Endothelial cell of umbilical vein (primary cell): ENCODE measurements at regions not wholly inside any gene's neighbourhood (a gene's known extent, or its start where the extent isn't known, plus 50 kb on each side); places are given as distances from the start of the nearest gene placed in this dataset.

Experiments used
- BruUV-seq: library from RNA; stranded (reverse); fragments of 400-500 nt; replicated peaks from 2 replicates; lab custom pipeline; 2021; lab: Mats Ljungman, UMichigan
- CTCF ChIA-PET: fragments of 300-600, 350-600 bp; sonication (Branson Sonifier 250); formaldehyde crosslinking; loops from one replicate; lab custom pipeline; 2021; ENCODE audit warnings: antibody characterized with exemption, inconsistent platforms; lab: Charles Lee
- POLR2A ChIA-PET: fragments of 300-600, 350-600 bp; sonication (Branson Sonifier 250); formaldehyde crosslinking; loops from one replicate; lab custom pipeline; 2021; ENCODE audit warnings: antibody characterized with exemption, inconsistent platforms; lab: Charles Lee
- DNase-seq: peaks from one replicate; pipeline ENCODE4 v3.0.0-alpha.2; 2011; ENCODE audit warnings: low read depth, low spot score
- FAIRE-seq: peaks from 2 replicates; lab custom pipeline; 2011; peaks lifted over from hg19 to GRCh38; lab: Jason Lieb, UNC
- H2AFZ ChIP-seq: 2 replicates; pipeline ENCODE4 v1.6.0; 2012; ENCODE audit warnings: low read depth, low read length, control low read depth, inconsistent platforms
- H3K27ac ChIP-seq: 2 replicates; pipeline ENCODE4 v1.5.1; 2011; ENCODE audit warnings: low read depth, mild to moderate bottlenecking, control low read depth, low read length, moderate library complexity; ENCODE audit not compliant: insufficient read depth
- H3K27me3 ChIP-seq, 2 experiments: 2 replicates each; pipeline versions ENCODE4 v1.6.0 to v1.6.1; 2011; ENCODE audit warnings: low read length in 2 of 2, mixed read lengths in 1 of 2; ENCODE audit not compliant: control insufficient read depth in 2 of 2, insufficient read depth in 2 of 2
- H3K36me3 ChIP-seq, 2 experiments: 2 replicates in 1 of 2; 3 replicates in 1 of 2; pipeline ENCODE4 v1.5.1; 2011; ENCODE audit warnings: low read length in 2 of 2, mild to moderate bottlenecking in 1 of 2, moderate library complexity in 1 of 2; ENCODE audit not compliant: control insufficient read depth in 2 of 2, insufficient read depth in 2 of 2; ENCODE audit errors: extremely low read depth in 1 of 2
- H3K4me1 ChIP-seq: 3 replicates; pipeline ENCODE4 v1.5.1; 2011; ENCODE audit warnings: mild to moderate bottlenecking, low read length; ENCODE audit not compliant: control insufficient read depth, insufficient read depth; ENCODE audit errors: extremely low read depth
- H3K4me2 ChIP-seq: 2 replicates; pipeline ENCODE4 v1.6.1; 2011; ENCODE audit warnings: low read length, control low read depth, mixed read lengths; ENCODE audit not compliant: insufficient read depth
- H3K4me3 ChIP-seq, 3 experiments: fragments of 200-600 bp in 1 of 3; sonication (generic), shearing (Covaris generic) in 1 of 3; replicated peaks in 1 of 3; 2 replicates each; pipeline ENCODE4 v1.5.1; 2011 to 2016; ENCODE audit warnings: control low read depth in 3 of 3, low read length in 3 of 3, mild to moderate bottlenecking in 2 of 3, inconsistent platforms in 1 of 3, low read depth in 1 of 3, moderate library complexity in 1 of 3; ENCODE audit not compliant: insufficient read depth in 1 of 3
- H3K79me2 ChIP-seq: 2 replicates; pipeline ENCODE4 v1.6.0; 2012; ENCODE audit warnings: low read length, inconsistent platforms; ENCODE audit not compliant: control insufficient read depth, insufficient read depth
- H3K9ac ChIP-seq: replicated peaks from 2 replicates; pipeline ENCODE3; 2011; ENCODE audit warnings: low read length, control low read depth; ENCODE audit not compliant: insufficient read depth; ENCODE audit errors: extremely low read depth
- H3K9me1 ChIP-seq: replicated peaks from 3 replicates; pipeline ENCODE4 v1.6.0; 2011; ENCODE audit warnings: mild to moderate bottlenecking, low read length; ENCODE audit not compliant: control insufficient read depth, insufficient read depth; ENCODE audit errors: extremely low read depth
- H3K9me3 ChIP-seq: replicated peaks from 2 replicates; pipeline ENCODE4 v1.5.1; 2012; ENCODE audit warnings: low read length, inconsistent platforms; ENCODE audit not compliant: control insufficient read depth, insufficient read depth
- H4K20me1 ChIP-seq: replicated peaks from 2 replicates; pipeline ENCODE3; 2011; ENCODE audit warnings: mild to moderate bottlenecking, low read length; ENCODE audit not compliant: control insufficient read depth, insufficient read depth; ENCODE audit errors: extremely low read depth
- EZH2 ChIP-seq: IDR thresholded peaks from 2 replicates; pipeline ENCODE4 v1.6.1; 2012; ENCODE audit warnings: borderline replicate concordance, low read depth, mild to moderate bottlenecking, moderate library complexity, low read length, inconsistent platforms; ENCODE audit not compliant: severe bottlenecking
- FOS ChIP-seq: IDR thresholded peaks from 2 replicates; pipeline ENCODE4 v1.6.1; 2011; ENCODE audit warnings: mild to moderate bottlenecking, low read length, moderate library complexity, borderline replicate concordance; ENCODE audit not compliant: insufficient read depth
- GATA2 ChIP-seq: IDR thresholded peaks from 2 replicates; pipeline ENCODE4 v1.7.0; 2011; ENCODE audit warnings: low read depth, mild to moderate bottlenecking, moderate library complexity, mixed read lengths, low read length; ENCODE audit not compliant: insufficient read length, insufficient read depth
- JUN ChIP-seq: IDR thresholded peaks from 2 replicates; pipeline ENCODE4 v1.6.1; 2011; ENCODE audit warnings: borderline replicate concordance, low read depth; ENCODE audit not compliant: insufficient read length, insufficient read depth
- MAX ChIP-seq: IDR thresholded peaks from 2 replicates; pipeline ENCODE4 v1.6.1; 2011; ENCODE audit not compliant: insufficient read depth, insufficient read length
- MYC ChIP-seq: IDR thresholded peaks from one replicate; pipeline ENCODE4 v1.6.1; 2011; ENCODE audit warnings: mild to moderate bottlenecking, low read depth, low read length
- POLR2A ChIP-seq: IDR thresholded peaks from 2 replicates; pipeline ENCODE4 v1.6.1; 2012; ENCODE audit warnings: low read depth, mild to moderate bottlenecking, control low read depth, low read length
- POLR2AphosphoS5 ChIP-seq: IDR thresholded peaks from 2 replicates; pipeline ENCODE4 v1.6.1; 2012; ENCODE audit warnings: low read depth, mild to moderate bottlenecking, control low read depth, low read length, moderate library complexity; ENCODE audit not compliant: insufficient read depth
- dilution Hi-C: fragments of 300-500 bp; cut with MboI; formaldehyde crosslinking; loops from one replicate; pipeline ENCODE4 v1.15.0; 2019; ENCODE audit warnings: low sequenced_read_pairs; ENCODE audit not compliant: extremely low pct_ligation_motif_present
- intact Hi-C: fragments of 100-400 bp; cut with micrococcal nuclease; formaldehyde crosslinking; loops from one replicate; pipeline ENCODE4 v1.10.0; 2022
- TF ChIP-seq, protein P1 (sequence below), 2 donors: IDR thresholded peaks; 1 replicate in 1 of 2; 2 replicates in 1 of 2; pipeline ENCODE4 v1.5.1; 2011; ENCODE audit warnings: low read length in 2 of 2, mild to moderate bottlenecking in 2 of 2, moderate library complexity in 2 of 2, control low read depth in 1 of 2, inconsistent platforms in 1 of 2, low read depth in 1 of 2; ENCODE audit not compliant: insufficient read depth in 1 of 2; ENCODE audit errors: extremely low read depth in 1 of 2

DNA sequence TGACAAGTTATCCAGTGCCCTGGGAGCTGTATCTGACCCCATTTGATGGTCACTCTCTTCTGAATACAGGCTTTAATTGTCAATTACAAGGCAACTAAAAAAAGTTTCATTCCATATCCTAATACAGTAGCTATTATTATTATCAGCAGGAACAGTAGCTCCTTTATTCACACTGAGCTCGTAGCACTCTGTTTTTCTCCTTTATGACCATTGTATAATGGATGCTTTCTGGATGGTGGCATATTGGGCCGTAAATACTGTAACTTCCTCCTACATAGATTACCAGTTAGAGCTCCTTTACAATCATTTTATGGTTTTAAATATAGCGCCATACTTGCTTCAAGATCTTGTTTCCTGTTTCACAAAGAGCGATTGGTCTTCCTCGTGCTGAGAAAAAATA lies 1040.3 kb downstream of the TSN start:
- no peaks in the 10 kb centered on the region for H3K9me1 ChIP-seq
- H3K4me1 ChIP-seq, result no peaks in the 10 kb centered on the region
- no TSS peak for BruUV-seq
- H3K79me2 ChIP-seq, result no peaks in the 10 kb centered on the region
- H3K27me3 ChIP-seq, result no peaks in the 10 kb centered on the region
- H3K9ac ChIP-seq, result no peak overlapping the region
- no peak for TF ChIP-seq MYC
- H3K4me3 ChIP-seq, result no peak overlapping the region
- H3K27ac ChIP-seq, result no peak overlapping the region
- no peak overlapping the region for H2AFZ ChIP-seq
- intact Hi-C loops, result no loop called here
- no peaks in the 10 kb centered on the region for H3K36me3 ChIP-seq
- no peak overlapping the region for H3K4me2 ChIP-seq
- peaks cover 2% of the 10 kb centered on the region for H3K9me3 ChIP-seq
- ChIA-PET POLR2A (no interaction called here), CTCF (no interaction called here)
- no peaks in the 10 kb centered on the region for H4K20me1 ChIP-seq
- no peak for DNase-seq
- dilution Hi-C loops, result no loop called here
- FAIRE-seq, result no peak

DNA sequence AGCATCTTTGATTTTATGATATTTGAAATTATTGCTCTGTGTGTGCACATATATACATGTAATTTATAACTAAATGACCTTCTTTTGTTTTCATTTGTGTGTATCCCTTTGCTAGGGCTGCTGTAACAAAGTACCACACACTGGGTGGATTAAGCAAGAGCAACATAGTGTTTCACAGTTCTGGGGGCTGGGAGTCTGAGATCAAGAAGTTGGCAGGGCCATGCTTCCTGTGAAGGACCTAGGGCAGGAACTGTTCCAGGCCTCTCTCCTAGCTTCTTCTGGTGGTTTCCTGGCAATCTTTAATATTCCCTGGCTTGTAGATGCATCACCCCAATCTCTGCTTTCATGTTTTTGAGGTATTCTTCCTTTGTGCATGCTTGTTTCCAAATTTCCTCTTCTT lies 1043.9 kb downstream of the TSN start:
- no peak for DNase-seq

More for the DNA sequence above, 1043.9 kb downstream of the TSN start:
- dilution Hi-C loops, result no loop called here
- Histone ChIP-seq H3K79me2 (no peaks in the 10 kb centered on the region), H3K4me3 (no peak overlapping the region), H2AFZ (no peak overlapping the region), H3K27me3 (no peaks in the 10 kb centered on the region), H3K4me1 (no peaks in the 10 kb centered on the region), H3K4me2 (no peak overlapping the region), H3K36me3 (no peaks in the 10 kb centered on the region), H4K20me1 (no peaks in the 10 kb centered on the region), H3K9ac (no peak overlapping the region), H3K9me3 (no peaks in the 10 kb centered on the region), H3K9me1 (no peaks in the 10 kb centered on the region), H3K27ac (no peak overlapping the region)
- TF ChIP-seq EZH2, result no peak
- no peak for TF ChIP-seq JUN
- no peak for TF ChIP-seq POLR2A
- TF ChIP-seq POLR2AphosphoS5, result no peak
- TF ChIP-seq MYC, result no peak
- TF ChIP-seq MAX, result no peak
- TF ChIP-seq, protein P1, sequence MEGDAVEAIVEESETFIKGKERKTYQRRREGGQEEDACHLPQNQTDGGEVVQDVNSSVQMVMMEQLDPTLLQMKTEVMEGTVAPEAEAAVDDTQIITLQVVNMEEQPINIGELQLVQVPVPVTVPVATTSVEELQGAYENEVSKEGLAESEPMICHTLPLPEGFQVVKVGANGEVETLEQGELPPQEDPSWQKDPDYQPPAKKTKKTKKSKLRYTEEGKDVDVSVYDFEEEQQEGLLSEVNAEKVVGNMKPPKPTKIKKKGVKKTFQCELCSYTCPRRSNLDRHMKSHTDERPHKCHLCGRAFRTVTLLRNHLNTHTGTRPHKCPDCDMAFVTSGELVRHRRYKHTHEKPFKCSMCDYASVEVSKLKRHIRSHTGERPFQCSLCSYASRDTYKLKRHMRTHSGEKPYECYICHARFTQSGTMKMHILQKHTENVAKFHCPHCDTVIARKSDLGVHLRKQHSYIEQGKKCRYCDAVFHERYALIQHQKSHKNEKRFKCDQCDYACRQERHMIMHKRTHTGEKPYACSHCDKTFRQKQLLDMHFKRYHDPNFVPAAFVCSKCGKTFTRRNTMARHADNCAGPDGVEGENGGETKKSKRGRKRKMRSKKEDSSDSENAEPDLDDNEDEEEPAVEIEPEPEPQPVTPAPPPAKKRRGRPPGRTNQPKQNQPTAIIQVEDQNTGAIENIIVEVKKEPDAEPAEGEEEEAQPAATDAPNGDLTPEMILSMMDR (IDR thresholded peaks at IDR 0.05; ENCODE audit: extremely low read depth in 1 of 2, insufficient read depth in 1 of 2, low read depth in 1 of 2, low read length in 2 of 2), result no peak
- TF ChIP-seq FOS, result no peak
- TF ChIP-seq GATA2, result no peak
- CTCF ChIA-PET, result no interaction called here
- FAIRE-seq, result no peak
- POLR2A ChIA-PET, result no interaction called here
- no TSS peak for BruUV-seq
- intact Hi-C loops, result no loop called here
